SK-N-SH treated with all-trans-retinoic acid at 6 μM for 48 hours (cell line): ENCODE measurements at regions not wholly inside any gene's neighbourhood (a gene's known extent, or its start where the extent isn't known, plus 50 kb on each side); places are given as distances from the start of the nearest gene placed in this dataset.

Experiments used
- ATAC-seq: fragments of 200-7000 bp; cut with Tn5 transposase; 3 replicates; pipeline ENCODE4 v1.9.1; 2020; ENCODE audit warnings: mild to moderate bottlenecking, moderate library complexity
- ARNTL ChIP-seq: fragments of 450-650 bp; formaldehyde crosslinking; IDR thresholded peaks from 2 replicates; pipeline ENCODE4 v1.5.0; 2020; ENCODE audit warnings: low read depth, mild to moderate bottlenecking, moderate library complexity, borderline replicate concordance
- BACH2 ChIP-seq: fragments of 250-450 bp; sonication (Bioruptor Pico); IDR thresholded peaks from 2 replicates; pipeline ENCODE4 v1.9.0; 2021; ENCODE audit warnings: mild to moderate bottlenecking, borderline replicate concordance
- ESRRG ChIP-seq: fragments of 250-450 bp; sonication (Bioruptor Pico); IDR thresholded peaks from 2 replicates; pipeline ENCODE4 v1.6.1; 2021; ENCODE audit warnings: mild to moderate bottlenecking
- ISL1 ChIP-seq: fragments of 250-450 bp; sonication (Bioruptor Pico); IDR thresholded peaks from 2 replicates; pipeline ENCODE4 v2.1.2; 2022; ENCODE audit warnings: mild to moderate bottlenecking, moderate library complexity
- OSR1 ChIP-seq: fragments of 250-450 bp; sonication (Bioruptor Pico); IDR thresholded peaks from 2 replicates; pipeline ENCODE4 v1.8.0; 2022; ENCODE audit warnings: moderate library complexity, mild to moderate bottlenecking, inconsistent platforms
- PATZ1 ChIP-seq: fragments of 250-450 bp; sonication (Bioruptor Pico); IDR thresholded peaks from 2 replicates; pipeline ENCODE4 v1.8.0; 2020; ENCODE audit warnings: mild to moderate bottlenecking, moderate library complexity, borderline replicate concordance
- POU6F1 ChIP-seq: fragments of 250-450 bp; sonication (Bioruptor Pico); IDR thresholded peaks from 2 replicates; pipeline ENCODE4 v1.8.0; 2021; ENCODE audit warnings: low read depth, mild to moderate bottlenecking, moderate library complexity, borderline replicate concordance
- PPARA ChIP-seq: fragments of 250-450 bp; sonication (Bioruptor Pico); IDR thresholded peaks from 2 replicates; pipeline ENCODE4 v1.5.0; 2020; ENCODE audit warnings: mild to moderate bottlenecking, borderline replicate concordance
- RARB ChIP-seq: fragments of 250-450 bp; sonication (Bioruptor Pico); IDR thresholded peaks from 2 replicates; pipeline ENCODE4 v1.8.0; 2021; ENCODE audit warnings: mild to moderate bottlenecking, moderate library complexity
- TCF4 ChIP-seq: fragments of 250-450 bp; sonication (Bioruptor Pico); IDR thresholded peaks from 2 replicates; pipeline ENCODE4 v1.8.0; 2021; ENCODE audit warnings: mild to moderate bottlenecking, moderate library complexity, borderline replicate concordance
- TOX ChIP-seq: fragments of 250-450 bp; sonication (Bioruptor Pico); IDR thresholded peaks from 2 replicates; pipeline ENCODE4 v1.8.0; 2021; ENCODE audit warnings: mild to moderate bottlenecking, moderate library complexity, borderline replicate concordance
- ZC3H10 ChIP-seq: fragments of 250-450 bp; sonication (Bioruptor Pico); IDR thresholded peaks from 2 replicates; pipeline ENCODE4 v1.5.1; 2021; ENCODE audit warnings: mild to moderate bottlenecking, moderate library complexity
- ZFP3 ChIP-seq: fragments of 250-450 bp; sonication (Bioruptor Pico); IDR thresholded peaks from 2 replicates; pipeline ENCODE4 v1.5.0; 2020; ENCODE audit warnings: mild to moderate bottlenecking, moderate library complexity
- ZFP30 ChIP-seq: fragments of 450-650 bp; formaldehyde crosslinking; IDR thresholded peaks from 2 replicates; pipeline ENCODE4 v1.5.0; 2022; ENCODE audit warnings: mild to moderate bottlenecking, moderate library complexity
- ZNF565 ChIP-seq: fragments of 450-650 bp; formaldehyde crosslinking; conservative IDR thresholded peaks from 2 replicates; pipeline ENCODE4 v1.5.0; 2020; ENCODE audit warnings: low read depth, mild to moderate bottlenecking, moderate library complexity
- ZNF70 ChIP-seq: fragments of 450-650 bp; formaldehyde crosslinking; IDR thresholded peaks from 2 replicates; pipeline ENCODE4 v1.5.0; 2020; ENCODE audit warnings: mild to moderate bottlenecking, moderate library complexity
- ZNF8 ChIP-seq: fragments of 450-650 bp; formaldehyde crosslinking; IDR thresholded peaks from 2 replicates; pipeline ENCODE4 v1.5.0; 2020; ENCODE audit warnings: mild to moderate bottlenecking, moderate library complexity
- TF ChIP-seq, protein P1 (sequence below): fragments of 250-450 bp; sonication (Bioruptor Pico); IDR thresholded peaks from 2 replicates; pipeline ENCODE4 v1.5.1; 2021; ENCODE audit warnings: mild to moderate bottlenecking, moderate library complexity
- TF ChIP-seq, protein P2 (sequence below): fragments of 250-450 bp; sonication (Bioruptor Pico); IDR thresholded peaks from 2 replicates; pipeline ENCODE4 v1.5.0; 2020; ENCODE audit warnings: mild to moderate bottlenecking, moderate library complexity

GRCh38 chr12:13442457-13442856 lies 245.9 kb downstream of the EMP1 start:
- no peak for ATAC-seq
- TF ChIP-seq RARB: no peak
- no peak for TF ChIP-seq TCF4 (CRISPR knock-in tag)
- no peak for TF ChIP-seq ESRRG (CRISPR knock-in tag)
- TF ChIP-seq, protein P1, sequence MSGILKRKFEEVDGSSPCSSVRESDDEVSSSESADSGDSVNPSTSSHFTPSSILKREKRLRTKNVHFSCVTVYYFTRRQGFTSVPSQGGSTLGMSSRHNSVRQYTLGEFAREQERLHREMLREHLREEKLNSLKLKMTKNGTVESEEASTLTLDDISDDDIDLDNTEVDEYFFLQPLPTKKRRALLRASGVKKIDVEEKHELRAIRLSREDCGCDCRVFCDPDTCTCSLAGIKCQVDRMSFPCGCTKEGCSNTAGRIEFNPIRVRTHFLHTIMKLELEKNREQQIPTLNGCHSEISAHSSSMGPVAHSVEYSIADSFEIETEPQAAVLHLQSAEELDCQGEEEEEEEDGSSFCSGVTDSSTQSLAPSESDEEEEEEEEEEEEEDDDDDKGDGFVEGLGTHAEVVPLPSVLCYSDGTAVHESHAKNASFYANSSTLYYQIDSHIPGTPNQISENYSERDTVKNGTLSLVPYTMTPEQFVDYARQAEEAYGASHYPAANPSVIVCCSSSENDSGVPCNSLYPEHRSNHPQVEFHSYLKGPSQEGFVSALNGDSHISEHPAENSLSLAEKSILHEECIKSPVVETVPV (CRISPR knock-in tag): no peak
- TF ChIP-seq ZFP3 (CRISPR knock-in tag): no peak
- TF ChIP-seq PATZ1: no peak
- TF ChIP-seq, protein P2, sequence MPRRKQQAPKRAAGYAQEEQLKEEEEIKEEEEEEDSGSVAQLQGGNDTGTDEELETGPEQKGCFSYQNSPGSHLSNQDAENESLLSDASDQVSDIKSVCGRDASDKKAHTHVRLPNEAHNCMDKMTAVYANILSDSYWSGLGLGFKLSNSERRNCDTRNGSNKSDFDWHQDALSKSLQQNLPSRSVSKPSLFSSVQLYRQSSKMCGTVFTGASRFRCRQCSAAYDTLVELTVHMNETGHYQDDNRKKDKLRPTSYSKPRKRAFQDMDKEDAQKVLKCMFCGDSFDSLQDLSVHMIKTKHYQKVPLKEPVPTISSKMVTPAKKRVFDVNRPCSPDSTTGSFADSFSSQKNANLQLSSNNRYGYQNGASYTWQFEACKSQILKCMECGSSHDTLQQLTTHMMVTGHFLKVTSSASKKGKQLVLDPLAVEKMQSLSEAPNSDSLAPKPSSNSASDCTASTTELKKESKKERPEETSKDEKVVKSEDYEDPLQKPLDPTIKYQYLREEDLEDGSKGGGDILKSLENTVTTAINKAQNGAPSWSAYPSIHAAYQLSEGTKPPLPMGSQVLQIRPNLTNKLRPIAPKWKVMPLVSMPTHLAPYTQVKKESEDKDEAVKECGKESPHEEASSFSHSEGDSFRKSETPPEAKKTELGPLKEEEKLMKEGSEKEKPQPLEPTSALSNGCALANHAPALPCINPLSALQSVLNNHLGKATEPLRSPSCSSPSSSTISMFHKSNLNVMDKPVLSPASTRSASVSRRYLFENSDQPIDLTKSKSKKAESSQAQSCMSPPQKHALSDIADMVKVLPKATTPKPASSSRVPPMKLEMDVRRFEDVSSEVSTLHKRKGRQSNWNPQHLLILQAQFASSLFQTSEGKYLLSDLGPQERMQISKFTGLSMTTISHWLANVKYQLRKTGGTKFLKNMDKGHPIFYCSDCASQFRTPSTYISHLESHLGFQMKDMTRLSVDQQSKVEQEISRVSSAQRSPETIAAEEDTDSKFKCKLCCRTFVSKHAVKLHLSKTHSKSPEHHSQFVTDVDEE (CRISPR knock-in tag): no peak
- no peak for TF ChIP-seq ZNF70 (CRISPR knock-in tag)
- no peak for TF ChIP-seq POU6F1 (CRISPR knock-in tag)
- TF ChIP-seq ARNTL (CRISPR knock-in tag): no peak
- no peak for TF ChIP-seq ISL1 (CRISPR knock-in tag)
- no peak for TF ChIP-seq ZFP30 (CRISPR knock-in tag)
- TF ChIP-seq OSR1 (CRISPR knock-in tag): no peak
- no peak for TF ChIP-seq TOX (CRISPR knock-in tag)
- no peak for TF ChIP-seq ZNF565 (CRISPR knock-in tag)
- TF ChIP-seq PPARA (CRISPR knock-in tag): no peak
- no peak for TF ChIP-seq BACH2 (CRISPR knock-in tag)
- no peak for TF ChIP-seq ZNF8
- TF ChIP-seq ZC3H10 (CRISPR knock-in tag): no peak

GRCh38 chr12:13440844-13441243 lies 244.3 kb downstream of the EMP1 start:
- TF ChIP-seq ZC3H10 (CRISPR knock-in tag) (no peak), ZNF70 (CRISPR knock-in tag) (no peak), ISL1 (CRISPR knock-in tag) (no peak), ZNF8 (no peak), ZFP30 (CRISPR knock-in tag) (no peak), PPARA (CRISPR knock-in tag) (no peak), BACH2 (CRISPR knock-in tag) (no peak), OSR1 (CRISPR knock-in tag) (no peak), POU6F1 (CRISPR knock-in tag) (no peak), ESRRG (CRISPR knock-in tag) (no peak), ZNF565 (CRISPR knock-in tag) (no peak), RARB (no peak)
- TF ChIP-seq, protein P1 (CRISPR knock-in tag): no peak
- ATAC-seq: no peak
